GM12874 (cell line): ENCODE measurements at regions not wholly inside any gene's neighbourhood (a gene's known extent, or its start where the extent isn't known, plus 50 kb on each side); places are given as distances from the start of the nearest gene placed in this dataset.

Source experiments
- TF ChIP-seq, protein P1 (sequence below): IDR thresholded peaks from 2 replicates; pipeline ENCODE4 v1.5.1; 2011; ENCODE audit warnings: low read depth, mild to moderate bottlenecking, control low read depth, low read length, moderate library complexity; ENCODE audit not compliant: insufficient read depth

DNA sequence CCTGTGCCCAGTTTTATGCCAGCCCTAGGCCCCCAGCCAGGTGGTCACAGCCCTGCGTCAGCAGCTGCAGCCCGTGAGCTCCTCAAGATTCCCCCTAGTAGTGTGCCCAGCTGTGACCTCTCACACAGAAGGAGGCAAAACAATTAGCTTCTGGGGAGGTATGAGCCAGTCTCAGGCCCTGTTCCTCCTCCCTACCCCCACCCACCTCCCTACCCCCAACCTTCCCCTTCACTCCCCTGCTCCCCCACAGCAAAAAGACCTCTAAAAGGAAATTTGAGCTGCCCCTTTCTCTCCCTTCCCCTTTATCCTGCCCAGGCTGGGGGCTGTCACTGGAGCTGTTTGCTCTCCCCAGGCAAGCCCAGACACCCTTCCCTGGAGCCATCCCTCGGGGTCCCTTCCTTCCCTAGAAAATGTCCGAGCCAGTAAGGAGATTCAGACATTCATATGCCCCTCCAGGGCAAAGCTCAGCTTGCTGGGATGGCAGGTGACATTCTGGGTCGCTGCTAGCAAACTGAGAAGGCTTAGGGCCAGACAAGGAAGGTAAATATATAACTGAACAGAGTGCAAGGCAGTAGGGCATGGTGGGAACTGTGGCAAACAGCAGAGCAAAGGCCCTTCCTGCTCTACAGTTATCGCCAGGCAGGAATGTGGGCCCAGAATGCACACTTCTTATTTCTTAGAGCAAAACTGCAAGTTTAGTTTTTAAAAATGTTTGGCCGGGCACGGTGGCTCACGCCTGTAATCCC, 300.2 kb downstream of the MN1 start:
- TF ChIP-seq, protein P1, sequence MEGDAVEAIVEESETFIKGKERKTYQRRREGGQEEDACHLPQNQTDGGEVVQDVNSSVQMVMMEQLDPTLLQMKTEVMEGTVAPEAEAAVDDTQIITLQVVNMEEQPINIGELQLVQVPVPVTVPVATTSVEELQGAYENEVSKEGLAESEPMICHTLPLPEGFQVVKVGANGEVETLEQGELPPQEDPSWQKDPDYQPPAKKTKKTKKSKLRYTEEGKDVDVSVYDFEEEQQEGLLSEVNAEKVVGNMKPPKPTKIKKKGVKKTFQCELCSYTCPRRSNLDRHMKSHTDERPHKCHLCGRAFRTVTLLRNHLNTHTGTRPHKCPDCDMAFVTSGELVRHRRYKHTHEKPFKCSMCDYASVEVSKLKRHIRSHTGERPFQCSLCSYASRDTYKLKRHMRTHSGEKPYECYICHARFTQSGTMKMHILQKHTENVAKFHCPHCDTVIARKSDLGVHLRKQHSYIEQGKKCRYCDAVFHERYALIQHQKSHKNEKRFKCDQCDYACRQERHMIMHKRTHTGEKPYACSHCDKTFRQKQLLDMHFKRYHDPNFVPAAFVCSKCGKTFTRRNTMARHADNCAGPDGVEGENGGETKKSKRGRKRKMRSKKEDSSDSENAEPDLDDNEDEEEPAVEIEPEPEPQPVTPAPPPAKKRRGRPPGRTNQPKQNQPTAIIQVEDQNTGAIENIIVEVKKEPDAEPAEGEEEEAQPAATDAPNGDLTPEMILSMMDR = no peak

DNA sequence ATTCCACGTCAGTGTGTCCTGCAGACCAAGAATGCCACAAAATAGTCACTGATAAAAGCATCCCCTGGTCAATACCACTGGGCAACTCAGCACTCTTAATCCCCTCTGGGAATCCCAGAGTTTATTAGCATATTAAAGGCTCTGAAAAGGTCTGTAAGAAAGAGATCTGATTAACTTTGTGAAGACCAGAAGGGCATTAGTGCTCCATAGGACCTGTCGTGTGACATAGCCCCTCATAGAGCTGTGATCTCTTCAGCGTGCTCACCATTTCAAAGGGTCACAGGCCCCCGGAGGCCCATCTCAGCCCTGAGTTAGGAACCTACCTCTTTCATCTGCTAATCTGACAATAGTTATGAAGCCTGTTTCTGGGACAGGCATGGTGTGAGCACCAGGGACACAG, 299.2 kb downstream of the MN1 start:
- TF ChIP-seq, protein P1 = no peak

DNA sequence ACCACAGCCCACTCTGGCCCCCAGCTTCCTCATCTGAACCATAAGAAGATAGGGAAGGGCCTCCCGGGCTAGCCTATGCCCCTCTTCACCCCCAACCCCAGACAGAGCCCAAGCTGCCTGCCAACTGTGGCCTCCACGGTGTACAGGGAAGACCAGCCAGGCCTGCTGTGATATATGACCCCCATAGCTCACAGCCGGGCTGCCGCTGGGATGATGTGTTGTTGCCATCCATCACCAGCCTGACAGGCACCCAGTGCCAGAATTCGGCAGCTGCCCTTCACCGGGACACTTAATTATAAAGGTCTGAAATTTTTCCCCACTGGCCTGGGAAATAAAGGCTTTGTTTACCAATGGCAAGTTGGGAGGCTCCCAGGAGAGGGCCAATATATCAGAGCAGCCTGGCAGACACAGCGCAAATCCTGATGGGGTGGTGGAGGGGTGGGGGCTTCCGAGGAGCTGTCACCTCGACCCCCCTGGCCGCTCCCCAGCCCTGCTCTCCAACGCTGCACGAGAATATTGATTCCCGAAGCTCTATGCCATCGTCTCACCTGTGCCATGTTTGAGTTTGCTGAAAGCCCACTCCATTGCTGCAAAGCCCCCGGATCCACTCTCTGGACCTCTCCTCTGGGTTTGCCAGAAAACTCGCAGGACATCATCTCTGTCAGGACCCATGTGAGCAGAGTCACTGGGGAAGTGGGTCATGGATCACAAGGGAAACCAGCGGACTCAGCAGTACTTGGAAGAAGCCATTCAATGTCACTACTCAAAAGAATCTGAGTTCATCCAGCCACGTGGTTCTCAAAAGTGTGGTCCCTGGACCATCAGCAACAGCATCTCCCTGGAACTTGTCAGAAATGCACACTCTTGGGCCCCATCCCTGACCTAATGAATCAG, 296.9 kb downstream of the MN1 start:
- TF ChIP-seq, protein P1 = no peak

DNA sequence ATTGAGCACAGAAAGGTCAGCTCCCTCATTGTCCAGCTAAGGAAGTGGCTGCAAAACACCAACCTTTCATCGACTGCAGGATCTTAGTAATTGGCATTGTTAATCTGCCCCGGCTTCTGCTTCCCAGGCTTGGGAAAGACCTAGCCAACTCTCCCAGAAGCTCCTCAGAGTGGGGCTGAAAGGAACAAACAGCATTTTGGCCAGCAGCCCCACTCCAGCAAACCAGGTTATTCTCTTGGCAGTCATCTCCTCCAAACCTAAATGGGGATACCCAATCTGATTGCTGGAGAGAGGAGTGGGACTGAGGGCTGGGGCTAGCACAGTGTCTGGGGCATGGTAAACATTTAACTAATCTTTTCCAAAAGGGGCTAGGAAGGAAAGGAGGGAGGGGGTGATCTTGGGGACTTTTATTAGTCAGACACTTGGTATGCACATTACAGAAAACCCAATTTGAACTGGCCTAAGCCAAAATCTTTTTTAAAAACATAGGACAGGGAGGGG, 294.4 kb downstream of the MN1 start:
- TF ChIP-seq, protein P1 = no peak

DNA sequence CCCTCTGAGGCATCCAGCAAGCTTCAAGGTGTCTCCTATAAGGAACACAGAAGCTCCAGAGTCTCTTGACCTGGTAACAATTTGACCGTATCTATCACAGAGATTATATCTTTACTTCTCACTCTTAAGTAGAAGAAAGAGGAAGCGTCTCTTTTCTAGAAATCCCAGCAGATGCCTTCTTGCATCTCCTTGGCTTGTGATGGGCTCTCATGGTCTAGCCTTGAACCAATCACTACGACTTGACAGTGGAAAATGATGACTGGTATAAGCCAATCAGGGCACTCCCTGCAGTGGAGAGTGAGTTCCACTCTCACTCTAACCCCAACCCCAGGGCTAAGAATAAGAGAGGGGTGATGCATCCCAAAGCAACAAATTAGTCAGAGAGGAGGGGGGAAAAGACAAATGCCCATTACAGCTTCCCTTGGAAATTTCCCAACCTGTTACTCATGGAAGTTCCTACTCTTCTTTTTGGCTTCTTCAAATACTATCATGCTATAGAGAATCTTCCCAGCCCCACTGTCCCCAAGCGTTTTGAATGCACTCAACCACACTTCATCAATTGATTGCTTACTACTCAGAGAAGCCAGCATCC, 293.5 kb downstream of the MN1 start:
- TF ChIP-seq, protein P1 = no peak

DNA sequence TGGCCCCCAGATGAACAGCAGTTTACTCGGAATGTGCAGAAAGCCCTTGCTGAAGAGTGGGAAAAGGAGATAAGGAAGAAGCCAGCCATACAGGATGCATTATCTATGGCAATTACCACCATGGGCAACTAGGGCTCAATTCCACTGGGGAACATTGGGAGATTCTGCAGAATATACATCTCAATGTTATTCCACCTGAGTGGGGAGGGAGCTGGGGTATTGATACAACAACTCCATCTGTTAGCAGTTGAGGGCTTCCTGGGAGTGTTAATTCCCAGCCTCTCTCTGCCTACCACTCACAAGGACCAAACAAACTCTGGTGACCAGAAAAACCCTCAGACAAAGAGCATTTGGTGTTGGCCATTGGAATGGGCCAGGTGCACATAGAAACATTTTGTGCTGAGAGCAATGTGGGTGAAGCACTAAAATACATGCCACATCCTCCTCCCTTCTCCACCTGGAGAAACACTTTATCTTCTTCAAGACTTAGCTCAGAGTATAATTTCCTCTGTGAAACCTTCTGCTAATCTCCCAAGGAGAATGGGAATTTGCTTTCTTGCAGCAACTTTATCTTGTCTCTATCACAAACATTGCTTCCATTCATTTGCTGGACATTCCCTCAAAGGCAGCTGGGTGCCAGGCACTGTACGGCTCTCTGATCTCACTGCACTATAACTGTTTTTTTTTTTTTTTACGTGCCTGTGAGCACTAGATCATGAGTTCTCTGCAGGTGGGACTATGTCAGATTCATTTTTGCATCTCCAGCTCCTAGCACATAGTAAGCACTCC, 292.2 kb downstream of the MN1 start:
- TF ChIP-seq, protein P1 = no peak
